ENCODE measurements at regions not wholly inside any gene's neighbourhood (a gene's known extent, or its start where the extent isn't known, plus 50 kb on each side); places are given as distances from the start of the nearest gene placed in this dataset.
"Not testable (repeated sequence)": the region's sequence is repeated elsewhere in the genome, so short reads cannot be mapped to it uniquely, and the experiment has no call there.

GRCh38 chr6:100057941-100058340 is 63.9 kb upstream of the MCHR2 start:
- Histone ChIP-seq H2BK5ac (ENCODE audit: low read depth, low read length, poor library complexity, severe bottlenecking) (no peak overlapping the region), H2BK15ac (ENCODE audit: low read depth, poor library complexity, severe bottlenecking) (no peak overlapping the region), H3K9me3 (ENCODE audit: control insufficient read depth, low read length) (peaks cover 2% of the 10 kb centered on the region), H3K79me1 (replicated peaks; ENCODE audit: low read length, poor library complexity, severe bottlenecking) (no peaks in the 10 kb centered on the region), H3K27me3 (ENCODE audit: control insufficient read depth in 1 of 2, insufficient read depth in 1 of 2, low read length in 2 of 2) (no peaks in the 10 kb centered on the region), H3K4ac (ENCODE audit: low read depth in 1 of 2, low read length in 2 of 2) (no peak overlapping the region), H3K27ac (ENCODE audit: low read length, poor library complexity, severe bottlenecking) (no peak overlapping the region), H2BK12ac (ENCODE audit: low read length in 2 of 2) (no peak overlapping the region), H3K4me3 (ENCODE audit: insufficient read depth in 1 of 2, low read depth in 1 of 2, low read length in 2 of 2) (no peak overlapping the region), H3K9ac (ENCODE audit: low read length) (no peak overlapping the region), H4K91ac (ENCODE audit: low read length) (no peak overlapping the region), H3K4me1 (ENCODE audit: control insufficient read depth, insufficient read depth, low read depth, low read length) (no peaks in the 10 kb centered on the region), H2AK5ac (ENCODE audit: low read length, severe bottlenecking) (no peak overlapping the region), H3K36me3 (ENCODE audit: control insufficient read depth in 1 of 2, insufficient read depth in 2 of 2, low read depth in 1 of 2, low read length in 2 of 2) (no peaks in the 10 kb centered on the region), H3K4me2 (ENCODE audit: low read length, poor library complexity, severe bottlenecking) (no peak overlapping the region), H3K23ac (ENCODE audit: low read length in 2 of 2) (no peak overlapping the region), H2BK120ac (ENCODE audit: low read depth, low read length) (no peak overlapping the region), H3K14ac (ENCODE audit: low read length in 2 of 2) (no peak overlapping the region), H3K18ac (ENCODE audit: low read depth in 1 of 2, low read length in 2 of 2) (no peak overlapping the region), H4K8ac (ENCODE audit: low read length) (no peak overlapping the region), H2AFZ (ENCODE audit: low read depth, low read length) (no peak overlapping the region)
- no peak for DNase-seq
- 100% methylated on average over 1 of the region's 2 CpGs for WGBS

DNA sequence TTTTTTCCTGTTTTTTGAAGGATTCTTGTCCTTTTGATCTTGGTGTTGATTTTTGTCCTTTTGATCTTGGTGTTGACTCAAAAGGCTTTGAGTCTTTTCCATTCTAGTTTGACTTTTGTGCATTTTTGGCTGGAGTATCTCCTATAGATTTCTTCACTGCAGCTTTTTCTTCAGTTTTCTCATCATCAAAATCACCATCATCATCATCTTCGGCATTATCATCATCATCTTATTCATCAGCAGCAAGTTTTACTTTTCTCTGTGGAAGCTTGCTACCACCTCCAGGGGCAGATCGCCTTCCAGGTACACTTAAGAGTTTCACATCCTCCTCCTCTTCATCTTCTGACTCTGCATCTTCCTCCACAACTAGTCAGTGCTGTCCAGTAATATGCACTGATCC is 56.5 kb upstream of the MCHR2 start:
- H3K79me1 ChIP-seq (replicated peaks; ENCODE audit: low read length, poor library complexity, severe bottlenecking): no peaks in the 10 kb centered on the region
- H3K4me3 ChIP-seq (ENCODE audit: insufficient read depth in 1 of 2, low read depth in 1 of 2, low read length in 2 of 2): no peak overlapping the region
- H2BK12ac ChIP-seq (ENCODE audit: low read length in 2 of 2): no peak overlapping the region
- H3K36me3 ChIP-seq (ENCODE audit: control insufficient read depth in 1 of 2, insufficient read depth in 2 of 2, low read depth in 1 of 2, low read length in 2 of 2): no peaks in the 10 kb centered on the region
- no peak overlapping the region for H2AK5ac ChIP-seq (ENCODE audit: low read length, severe bottlenecking)
- H3K23ac ChIP-seq (ENCODE audit: low read length in 2 of 2): no peak overlapping the region
- no peak overlapping the region for H2AFZ ChIP-seq (ENCODE audit: low read depth, low read length)
- no peak overlapping the region for H4K8ac ChIP-seq (ENCODE audit: low read length)
- 80% methylated on average over 2 of the region's 2 CpGs for WGBS
- H3K9me3 ChIP-seq (ENCODE audit: control insufficient read depth, low read length): no peaks in the 10 kb centered on the region
- no peak overlapping the region for H3K27ac ChIP-seq (ENCODE audit: low read length, poor library complexity, severe bottlenecking)
- H4K91ac ChIP-seq (ENCODE audit: low read length): no peak overlapping the region
- no peak overlapping the region for H3K4ac ChIP-seq (ENCODE audit: low read depth in 1 of 2, low read length in 2 of 2)
- no peak overlapping the region for H2BK120ac ChIP-seq (ENCODE audit: low read depth, low read length)
- no peak overlapping the region for H3K4me2 ChIP-seq (ENCODE audit: low read length, poor library complexity, severe bottlenecking)
- DNase-seq: no peak
- no peak overlapping the region for H3K14ac ChIP-seq (ENCODE audit: low read length in 2 of 2)
- H3K4me1 ChIP-seq (ENCODE audit: control insufficient read depth, insufficient read depth, low read depth, low read length): no peaks in the 10 kb centered on the region
- H2BK5ac ChIP-seq (ENCODE audit: low read depth, low read length, poor library complexity, severe bottlenecking): no peak overlapping the region
- H2BK15ac ChIP-seq (ENCODE audit: low read depth, poor library complexity, severe bottlenecking): no peak overlapping the region
- no peaks in the 10 kb centered on the region for H3K27me3 ChIP-seq (ENCODE audit: control insufficient read depth in 1 of 2, insufficient read depth in 1 of 2, low read length in 2 of 2)
- H3K9ac ChIP-seq (ENCODE audit: low read length): no peak overlapping the region
- H3K18ac ChIP-seq (ENCODE audit: low read depth in 1 of 2, low read length in 2 of 2): no peak overlapping the region

DNA sequence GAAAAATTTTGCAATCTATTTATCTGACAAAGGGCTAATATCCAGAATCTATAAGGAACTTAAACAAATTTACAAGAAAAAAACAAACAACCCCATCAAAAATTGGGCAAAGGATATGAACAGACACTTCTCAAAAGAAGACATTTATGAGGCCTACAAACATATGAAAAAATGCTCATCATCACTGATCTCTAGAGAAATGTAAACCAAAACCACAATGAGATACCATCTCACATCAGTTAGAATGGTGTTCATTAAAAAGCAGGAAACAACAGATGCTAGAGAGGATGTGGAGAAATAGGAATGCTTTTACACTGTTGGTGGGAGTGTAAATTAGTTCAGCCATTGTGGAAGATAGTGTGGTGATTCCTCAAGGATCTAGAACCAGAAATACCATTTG is 49.9 kb upstream of the MCHR2 start:
- not testable (repeated sequence) for H2AK5ac ChIP-seq (ENCODE audit: low read length, severe bottlenecking); H2BK5ac ChIP-seq (ENCODE audit: low read depth, low read length, poor library complexity, severe bottlenecking); H3K4me1 ChIP-seq (ENCODE audit: control insufficient read depth, insufficient read depth, low read depth, low read length); H3K23ac ChIP-seq (ENCODE audit: low read length in 2 of 2); H2BK120ac ChIP-seq (ENCODE audit: low read depth, low read length); H2BK12ac ChIP-seq (ENCODE audit: low read length in 2 of 2); H3K79me1 ChIP-seq (replicated peaks; ENCODE audit: low read length, poor library complexity, severe bottlenecking); H4K8ac ChIP-seq (ENCODE audit: low read length); H2AFZ ChIP-seq (ENCODE audit: low read depth, low read length); H4K91ac ChIP-seq (ENCODE audit: low read length); H3K27me3 ChIP-seq (ENCODE audit: control insufficient read depth in 1 of 2, insufficient read depth in 1 of 2, low read length in 2 of 2); DNase-seq; H2BK15ac ChIP-seq (ENCODE audit: low read depth, poor library complexity, severe bottlenecking); H3K4ac ChIP-seq (ENCODE audit: low read depth in 1 of 2, low read length in 2 of 2); H3K4me3 ChIP-seq (ENCODE audit: insufficient read depth in 1 of 2, low read depth in 1 of 2, low read length in 2 of 2); H3K4me2 ChIP-seq (ENCODE audit: low read length, poor library complexity, severe bottlenecking); H3K27ac ChIP-seq (ENCODE audit: low read length, poor library complexity, severe bottlenecking); H3K9me3 ChIP-seq (ENCODE audit: control insufficient read depth, low read length); H3K14ac ChIP-seq (ENCODE audit: low read length in 2 of 2); H3K9ac ChIP-seq (ENCODE audit: low read length); H3K18ac ChIP-seq (ENCODE audit: low read depth in 1 of 2, low read length in 2 of 2); H3K36me3 ChIP-seq (ENCODE audit: control insufficient read depth in 1 of 2, insufficient read depth in 2 of 2, low read depth in 1 of 2, low read length in 2 of 2)
